GM10266 (cell line): ENCODE measurements at regions not wholly inside any gene's neighbourhood (a gene's known extent, or its start where the extent isn't known, plus 50 kb on each side); places are given as distances from the start of the nearest gene placed in this dataset.

ENCODE experiments used
- DNase-seq: peaks from one replicate; pipeline ENCODE4 v3.0.0; 2012; ENCODE audit errors: extremely low spot score
- TF ChIP-seq, protein P1 (sequence below): IDR thresholded peaks from 2 replicates; pipeline ENCODE4 v1.5.1; 2012; ENCODE audit warnings: mild to moderate bottlenecking, low read depth; ENCODE audit not compliant: control insufficient read depth, insufficient read depth; ENCODE audit errors: missing control alignments

DNA sequence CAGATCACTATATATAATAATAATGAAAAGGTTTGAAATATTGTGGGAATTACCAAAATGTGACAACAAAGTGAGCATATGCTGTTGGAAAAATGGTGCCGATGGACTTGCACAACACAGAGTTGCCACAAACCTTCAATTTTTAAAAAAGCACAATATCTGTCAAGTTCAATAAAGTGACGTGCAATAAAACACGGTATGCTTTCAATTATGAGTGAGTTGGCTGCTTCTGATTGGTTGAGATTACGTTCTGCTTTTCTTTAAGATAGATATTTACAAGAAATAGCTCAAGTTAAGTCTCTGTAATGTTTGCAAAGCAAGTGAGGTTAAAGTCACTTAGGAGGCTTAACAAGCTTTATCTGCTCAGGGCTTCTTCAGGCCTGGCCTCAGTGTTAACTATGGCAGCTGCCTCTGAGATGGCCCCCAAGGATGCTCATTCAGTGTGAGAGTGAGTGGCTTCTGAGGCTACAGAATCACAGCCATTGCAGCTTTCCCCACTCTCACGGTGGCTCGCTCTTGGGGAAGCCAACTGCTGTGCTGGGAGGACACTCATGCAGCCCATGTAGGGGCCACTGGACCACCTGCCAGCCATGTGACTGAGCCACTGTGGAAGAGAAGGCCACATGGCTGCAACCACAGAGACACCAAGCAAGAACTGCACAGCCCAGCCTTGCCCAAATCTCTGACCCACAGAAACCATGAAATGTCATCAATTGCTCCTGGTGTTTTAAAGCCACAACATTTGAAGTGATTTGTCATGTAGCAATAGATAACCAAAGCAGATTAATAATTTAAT lies 78.3 kb upstream of the TMEM72 start:
- TF ChIP-seq, protein P1, sequence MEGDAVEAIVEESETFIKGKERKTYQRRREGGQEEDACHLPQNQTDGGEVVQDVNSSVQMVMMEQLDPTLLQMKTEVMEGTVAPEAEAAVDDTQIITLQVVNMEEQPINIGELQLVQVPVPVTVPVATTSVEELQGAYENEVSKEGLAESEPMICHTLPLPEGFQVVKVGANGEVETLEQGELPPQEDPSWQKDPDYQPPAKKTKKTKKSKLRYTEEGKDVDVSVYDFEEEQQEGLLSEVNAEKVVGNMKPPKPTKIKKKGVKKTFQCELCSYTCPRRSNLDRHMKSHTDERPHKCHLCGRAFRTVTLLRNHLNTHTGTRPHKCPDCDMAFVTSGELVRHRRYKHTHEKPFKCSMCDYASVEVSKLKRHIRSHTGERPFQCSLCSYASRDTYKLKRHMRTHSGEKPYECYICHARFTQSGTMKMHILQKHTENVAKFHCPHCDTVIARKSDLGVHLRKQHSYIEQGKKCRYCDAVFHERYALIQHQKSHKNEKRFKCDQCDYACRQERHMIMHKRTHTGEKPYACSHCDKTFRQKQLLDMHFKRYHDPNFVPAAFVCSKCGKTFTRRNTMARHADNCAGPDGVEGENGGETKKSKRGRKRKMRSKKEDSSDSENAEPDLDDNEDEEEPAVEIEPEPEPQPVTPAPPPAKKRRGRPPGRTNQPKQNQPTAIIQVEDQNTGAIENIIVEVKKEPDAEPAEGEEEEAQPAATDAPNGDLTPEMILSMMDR = no peak
- DNase-seq = no peak

DNA sequence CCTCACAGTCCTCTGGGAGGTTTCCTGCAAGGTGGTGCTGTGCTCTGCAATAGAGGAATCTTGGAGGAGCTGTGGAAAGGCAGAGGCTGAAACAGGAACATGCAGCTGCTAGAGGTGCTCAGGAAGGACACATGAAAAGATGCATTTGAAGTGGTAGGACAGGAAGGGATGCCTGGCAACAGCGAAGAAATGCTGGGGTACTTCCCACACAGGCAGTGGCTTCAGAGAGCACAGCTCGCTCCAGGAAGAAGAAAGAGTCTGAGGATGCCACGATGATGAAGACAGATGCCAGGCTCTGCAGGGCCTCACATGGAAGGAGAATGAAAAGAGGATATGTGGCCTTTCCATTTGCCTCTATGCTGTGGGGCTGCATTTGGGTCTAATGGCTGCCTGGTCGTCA lies 77.0 kb upstream of the TMEM72 start:
- no peak for DNase-seq
- TF ChIP-seq, protein P1 = no peak

DNA sequence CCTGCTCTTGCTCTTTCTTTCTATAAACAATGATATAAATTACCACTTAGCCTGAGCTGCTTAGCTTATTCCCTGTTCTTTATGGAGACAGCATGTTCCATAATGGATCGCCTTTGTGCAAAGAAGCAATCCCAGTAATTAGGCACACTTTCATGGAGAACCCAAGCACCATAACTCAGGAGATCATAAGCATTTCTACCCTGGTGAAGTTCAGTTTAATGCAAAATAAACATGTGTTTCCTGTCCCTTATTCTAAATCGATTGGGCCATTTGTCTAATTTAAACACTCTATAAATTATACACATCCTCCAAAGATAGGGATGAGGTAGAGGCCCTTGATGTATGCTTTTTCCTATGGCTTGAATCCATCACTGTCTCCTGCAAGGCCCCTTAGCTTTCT lies 75.8 kb upstream of the TMEM72 start:
- TF ChIP-seq, protein P1 = no peak
- DNase-seq = no peak

DNA sequence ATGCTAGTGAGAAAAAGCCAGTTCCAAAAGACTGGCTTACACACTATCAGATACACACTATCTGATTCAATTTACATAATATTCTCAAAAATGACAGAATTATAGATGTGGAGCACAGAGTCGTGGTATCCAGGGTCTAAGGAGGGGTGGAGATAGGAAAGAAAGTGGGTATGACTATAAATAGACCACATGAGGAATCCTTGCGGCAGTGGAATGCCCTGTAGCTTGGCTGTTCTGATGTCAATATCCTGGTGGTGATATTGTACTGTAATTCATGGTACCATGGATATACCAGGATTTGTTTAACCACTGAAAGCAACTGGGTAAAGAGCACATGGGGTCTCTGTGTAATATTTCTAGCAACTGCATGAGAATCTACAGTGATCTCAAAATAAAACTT lies 67.7 kb upstream of the TMEM72 start:
- TF ChIP-seq, protein P1 = no peak
- no peak for DNase-seq

DNA sequence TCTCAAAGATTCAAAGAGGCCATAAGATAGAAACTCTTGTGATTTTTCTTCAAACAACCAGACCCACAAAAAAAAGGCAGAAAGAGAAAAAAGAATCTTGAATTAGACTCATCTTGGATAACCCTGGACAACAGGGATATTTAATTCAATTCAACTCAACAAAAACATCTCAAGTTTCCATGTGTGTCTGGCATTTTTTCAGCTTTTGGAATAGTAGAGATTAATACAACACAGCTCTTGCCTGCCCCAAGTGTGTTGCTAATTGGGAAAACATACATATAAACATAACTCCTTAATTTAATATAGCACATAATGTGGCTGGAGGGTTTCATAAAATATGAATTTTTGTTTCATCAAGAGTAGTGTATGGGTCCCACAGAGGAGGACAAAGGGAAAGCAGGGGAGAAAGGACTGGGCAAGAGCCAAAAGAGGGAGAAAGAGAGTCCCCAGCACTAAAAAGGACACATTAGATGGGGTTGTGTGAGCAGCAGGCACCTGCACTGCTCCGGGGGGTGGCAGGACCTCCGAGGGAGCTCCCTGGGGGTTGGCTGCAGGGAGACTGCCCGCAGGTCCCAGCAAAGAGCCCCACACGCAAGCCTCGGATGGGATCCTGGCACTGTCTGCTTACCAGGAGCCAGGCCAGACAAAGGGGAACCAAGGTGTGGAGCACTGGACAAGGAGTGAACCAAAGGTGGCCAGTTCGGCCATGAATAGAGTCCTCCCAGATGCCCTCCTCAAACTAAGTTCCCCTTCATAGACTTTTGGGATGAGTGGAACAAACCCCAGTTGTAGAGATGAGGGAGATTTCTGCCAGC lies 65.6 kb upstream of the TMEM72 start:
- DNase-seq = no peak
- TF ChIP-seq, protein P1 = no peak

DNA sequence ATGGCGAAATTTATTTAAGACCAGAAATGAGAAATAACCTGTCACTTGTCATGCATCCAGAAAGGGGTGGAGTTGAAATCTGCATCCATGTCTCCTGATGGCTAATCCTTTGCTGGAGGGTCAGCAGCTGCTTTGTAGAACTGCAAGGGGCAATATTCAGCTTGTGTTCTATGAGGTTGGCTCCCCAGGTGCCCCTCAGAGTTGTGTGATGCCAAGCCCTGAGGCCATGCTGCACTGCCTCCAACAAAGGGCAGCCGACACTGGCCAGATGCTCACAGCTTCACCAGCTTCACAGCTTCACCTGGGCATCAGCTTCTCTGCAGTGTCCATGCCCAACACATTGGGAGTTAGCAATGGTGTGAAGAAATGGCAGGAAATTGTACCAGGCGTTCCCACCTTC lies 64.0 kb upstream of the TMEM72 start:
- DNase-seq = no peak
- TF ChIP-seq, protein P1 = no peak

DNA sequence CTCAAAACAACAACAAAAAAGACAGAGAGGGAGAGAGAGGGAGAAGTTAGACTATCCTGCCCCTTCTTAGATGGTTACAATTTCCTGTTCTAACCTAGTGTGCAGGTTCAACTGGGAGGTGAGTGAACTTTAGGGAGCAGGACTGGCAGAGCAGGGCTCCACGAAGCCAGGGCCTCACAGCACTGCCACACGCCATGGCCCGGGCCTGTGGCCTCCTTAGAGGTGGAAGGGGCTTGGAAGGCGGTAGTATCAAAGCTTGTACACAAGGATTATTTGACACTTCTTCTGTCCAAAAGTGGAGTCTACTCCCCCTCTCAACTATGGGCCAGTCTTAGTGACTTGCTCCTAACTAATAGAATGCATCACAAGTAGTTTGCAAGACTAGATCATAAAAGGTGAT lies 62.9 kb upstream of the TMEM72 start:
- DNase-seq = no peak
- TF ChIP-seq, protein P1 = no peak
